Raji (cell line): ENCODE measurements at regions not wholly inside any gene's neighbourhood (a gene's known extent, or its start where the extent isn't known, plus 50 kb on each side); places are given as distances from the start of the nearest gene placed in this dataset.

Experiments used
- POLR2A ChIP-seq: IDR thresholded peaks from 2 replicates; pipeline ENCODE4 v1.6.1; 2011; ENCODE audit warnings: low read depth, low read length, control low read depth; ENCODE audit not compliant: insufficient read depth

- no peak for TF ChIP-seq POLR2A
Observed at GRCh38 chr7:149588930-149589329, 91.3 kb upstream of the ZNF746 start.

- no peak for TF ChIP-seq POLR2A
Observed at GRCh38 chr7:149586646-149587645, 89.3 kb upstream of the ZNF746 start.

- no peak for TF ChIP-seq POLR2A
Observed at GRCh38 chr7:149584530-149584929, 86.9 kb upstream of the ZNF746 start.

- TF ChIP-seq POLR2A = no peak
Observed at GRCh38 chr7:149584009-149584408, 86.4 kb upstream of the ZNF746 start.

GRCh38 chr7:149580328-149580727, 82.7 kb upstream of the ZNF746 start:
- no peak for TF ChIP-seq POLR2A

- TF ChIP-seq POLR2A = no peak
Observed at GRCh38 chr7:149573519-149573918, 75.9 kb upstream of the ZNF746 start.

- TF ChIP-seq POLR2A = no peak
Observed at GRCh38 chr7:149570784-149571183, 73.2 kb upstream of the ZNF746 start.

- no peak for TF ChIP-seq POLR2A
Observed at GRCh38 chr7:149569726-149570422, 72.3 kb upstream of the ZNF746 start.

GRCh38 chr7:149569025-149569725, 71.6 kb upstream of the ZNF746 start:
- TF ChIP-seq POLR2A = no peak

GRCh38 chr7:149568218-149568617, 70.6 kb upstream of the ZNF746 start:
- TF ChIP-seq POLR2A = no peak

- TF ChIP-seq POLR2A = no peak
Observed at GRCh38 chr7:149566103-149566502, 68.5 kb upstream of the ZNF746 start.

- no peak for TF ChIP-seq POLR2A
Observed at GRCh38 chr7:149565096-149565382, 67.4 kb upstream of the ZNF746 start.

- no peak for TF ChIP-seq POLR2A
Observed at GRCh38 chr7:149564340-149565095, 66.9 kb upstream of the ZNF746 start.

- no peak for TF ChIP-seq POLR2A
Observed at GRCh38 chr7:149562602-149563001, 65.0 kb upstream of the ZNF746 start.

GRCh38 chr7:149561072-149561471, 63.5 kb upstream of the ZNF746 start:
- TF ChIP-seq POLR2A = no peak
